H9 (cell line): ENCODE measurements at regions not wholly inside any gene's neighbourhood (a gene's known extent, or its start where the extent isn't known, plus 50 kb on each side); places are given as distances from the start of the nearest gene placed in this dataset.

ENCODE experiments used
- DNase-seq: peaks from one replicate; pipeline ENCODE4 v3.0.0-alpha.2; 2017
- H2AFZ ChIP-seq: one replicate; pipeline ENCODE4 v1.6.1; 2013; ENCODE audit warnings: mild to moderate bottlenecking, low read length, control low read depth, moderate library complexity
- H2AK5ac ChIP-seq: 2 replicates; pipeline ENCODE4 v1.6.1; 2013; ENCODE audit warnings: low read length, control low read depth, mixed read lengths; ENCODE audit not compliant: insufficient read length
- H2BK120ac ChIP-seq: one replicate; pipeline ENCODE4 v1.6.1; 2013; ENCODE audit warnings: low read depth, mild to moderate bottlenecking, low read length, control low read depth, inconsistent platforms; ENCODE audit not compliant: poor library complexity, severe bottlenecking
- H2BK12ac ChIP-seq: 2 replicates; pipeline ENCODE4 v1.6.1; 2013; ENCODE audit warnings: low read length, control low read depth, mixed read lengths, low read depth; ENCODE audit not compliant: insufficient read length
- H2BK15ac ChIP-seq: 2 replicates; pipeline ENCODE4 v1.6.1; 2013; ENCODE audit warnings: low read depth, low read length, control low read depth
- H2BK20ac ChIP-seq: one replicate; pipeline ENCODE4 v1.6.1; 2013; ENCODE audit warnings: low read depth, mild to moderate bottlenecking, low read length, control low read depth, inconsistent platforms; ENCODE audit not compliant: poor library complexity, severe bottlenecking
- H2BK5ac ChIP-seq: 2 replicates; pipeline ENCODE4 v1.6.1; 2013; ENCODE audit warnings: low read length, control low read depth, mixed read lengths; ENCODE audit not compliant: insufficient read length
- H3K14ac ChIP-seq: 2 replicates; pipeline ENCODE4 v1.6.1; 2013; ENCODE audit warnings: low read length, control low read depth; ENCODE audit not compliant: insufficient read depth
- H3K18ac ChIP-seq: 2 replicates; pipeline ENCODE4 v1.6.1; 2013; ENCODE audit warnings: low read depth, mild to moderate bottlenecking, mixed read lengths, low read length, control low read depth; ENCODE audit not compliant: insufficient read length
- H3K23ac ChIP-seq: 2 replicates; pipeline ENCODE4 v1.6.1; 2013; ENCODE audit warnings: low read length, control low read depth, mixed read lengths, low read depth; ENCODE audit not compliant: insufficient read length
- H3K23me2 ChIP-seq: 2 replicates; pipeline ENCODE4 v1.6.1; 2013; ENCODE audit warnings: low read depth, mild to moderate bottlenecking, mixed read lengths, low read length, control low read depth; ENCODE audit not compliant: insufficient read length, poor library complexity, severe bottlenecking
- H3K27ac ChIP-seq: 2 replicates; pipeline ENCODE4 v1.5.1; 2013; ENCODE audit warnings: low read length, control low read depth, mixed read lengths, low read depth; ENCODE audit not compliant: insufficient read length
- H3K27me3 ChIP-seq: 2 replicates; pipeline ENCODE4 v1.6.1; 2013; ENCODE audit warnings: low read length, control low read depth, inconsistent platforms; ENCODE audit not compliant: insufficient read depth
- H3K4ac ChIP-seq: 2 replicates; pipeline ENCODE4 v1.6.1; 2013; ENCODE audit warnings: low read depth, mild to moderate bottlenecking, control low read depth, inconsistent platforms, low read length, moderate library complexity
- H3K4me1 ChIP-seq: 2 replicates; pipeline ENCODE4 v1.6.1; 2013; ENCODE audit warnings: low read length, control low read depth, inconsistent platforms; ENCODE audit not compliant: insufficient read depth
- H3K4me2 ChIP-seq: 2 replicates; pipeline ENCODE4 v1.6.1; 2013; ENCODE audit warnings: low read length, control low read depth, mixed read lengths; ENCODE audit not compliant: insufficient read length, insufficient read depth
- H3K56ac ChIP-seq: 2 replicates; pipeline ENCODE4 v1.6.1; 2013; ENCODE audit warnings: low read depth, mild to moderate bottlenecking, mixed read lengths, low read length, control low read depth; ENCODE audit not compliant: insufficient read length
- H3K79me1 ChIP-seq: 2 replicates; pipeline ENCODE4 v1.6.1; 2013; ENCODE audit warnings: low read depth, mild to moderate bottlenecking, moderate library complexity, low read length, control low read depth, inconsistent platforms; ENCODE audit not compliant: insufficient read depth, poor library complexity, severe bottlenecking
- H3K79me2 ChIP-seq: 2 replicates; pipeline ENCODE4 v1.6.1; 2013; ENCODE audit warnings: low read length, control low read depth, inconsistent platforms; ENCODE audit not compliant: insufficient read depth
- H3K9ac ChIP-seq: 2 replicates; pipeline ENCODE4 v1.6.1; 2013; ENCODE audit warnings: low read length, control low read depth, mixed read lengths; ENCODE audit not compliant: insufficient read length; ENCODE audit errors: extremely low read depth
- H3K9me3 ChIP-seq: one replicate; pipeline ENCODE4 v1.6.1; 2013; ENCODE audit warnings: low read depth, low read length, inconsistent platforms; ENCODE audit not compliant: control insufficient read depth
- H3T11ph ChIP-seq: one replicate; pipeline ENCODE4 v1.6.1; 2013; ENCODE audit warnings: mild to moderate bottlenecking, low read length, control low read depth, inconsistent platforms
- H4K20me1 ChIP-seq: one replicate; pipeline ENCODE4 v1.6.1; 2013; ENCODE audit not compliant: control insufficient read depth, insufficient read length, insufficient read depth
- H4K5ac ChIP-seq: 2 replicates; pipeline ENCODE4 v1.6.1; 2013; ENCODE audit warnings: low read depth, mild to moderate bottlenecking, mixed read lengths, low read length, control low read depth; ENCODE audit not compliant: insufficient read length
- H4K8ac ChIP-seq: replicated peaks from 2 replicates; pipeline ENCODE4 v1.6.1; 2013; ENCODE audit warnings: low read length, control low read depth, mixed read lengths, low read depth; ENCODE audit not compliant: insufficient read length
- H4K91ac ChIP-seq: 2 replicates; pipeline ENCODE4 v1.6.1; 2013; ENCODE audit warnings: low read depth, mild to moderate bottlenecking, moderate library complexity, mixed read lengths, low read length, control low read depth; ENCODE audit not compliant: insufficient read length
- H3K27ac Mint-ChIP-seq, 3 experiments: 2 replicates in 2 of 3; 3 replicates in 1 of 3; pipeline ENCODE4 v1.8.0; 2020 to 2021; ENCODE audit warnings: mixed read lengths in 3 of 3, mild to moderate bottlenecking in 1 of 3, moderate library complexity in 1 of 3
- H3K27me3 Mint-ChIP-seq: 2 replicates; pipeline ENCODE4 v1.8.0; 2021; ENCODE audit warnings: low read depth, mild to moderate bottlenecking, moderate library complexity, mixed read lengths
- H3K36me3 Mint-ChIP-seq, 3 experiments: 2 replicates in 2 of 3; 3 replicates in 1 of 3; pipeline ENCODE4 v1.8.0; 2020 to 2021; ENCODE audit warnings: low read depth in 3 of 3, mixed read lengths in 3 of 3; ENCODE audit not compliant: insufficient read depth in 1 of 3
- H3K4me1 Mint-ChIP-seq, 2 experiments: 2 replicates each; pipeline ENCODE4 v1.8.0; 2020; ENCODE audit warnings: mixed read lengths in 2 of 2
- H3K4me3 Mint-ChIP-seq, 2 experiments: 2 replicates in 1 of 2; 3 replicates in 1 of 2; pipeline ENCODE4 v1.8.0; 2020 to 2021; ENCODE audit warnings: mild to moderate bottlenecking in 2 of 2, mixed read lengths in 2 of 2, moderate library complexity in 1 of 2
- H3K9me3 Mint-ChIP-seq, 2 experiments: 2 replicates in 1 of 2; 3 replicates in 1 of 2; pipeline ENCODE4 v1.8.0; 2020; ENCODE audit warnings: mild to moderate bottlenecking in 2 of 2, mixed read lengths in 2 of 2, moderate library complexity in 1 of 2
- CTCF ChIP-seq: fragments of 200-600 bp; sonication (generic); conservative IDR thresholded peaks from 3 replicates; pipeline ENCODE4 v1.8.0; 2021; ENCODE audit warnings: antibody characterized with exemption, mild to moderate bottlenecking
- WGBS: extraction: QIAGEN DNeasy Blood & Tissue Kit; methylation state at CpG from one replicate; pipeline ENCODE4 v1.1.7; 2013; ENCODE audit warnings: missing lambda C conversion rate, low lambda C conversion rate, mixed read lengths; ENCODE audit not compliant: insufficient read length; ENCODE audit errors: extremely low coverage; 5-methylcytosine and 5-hydroxymethylcytosine counted together

GRCh38 chr2:166775176-166775575, 113.1 kb upstream of the XIRP2 start:
- no peaks in the 10 kb centered on the region for H3K27me3 Mint-ChIP-seq
- Histone ChIP-seq H2AFZ (no peak overlapping the region), H3K9me3 (no peaks in the 10 kb centered on the region), H2BK15ac (no peak overlapping the region), H4K8ac (no peak overlapping the region), H2BK120ac (no peak overlapping the region), H3K79me2 (no peaks in the 10 kb centered on the region), H3K56ac (no peak overlapping the region), H4K20me1 (no peaks in the 10 kb centered on the region), H3T11ph (no peak overlapping the region), H3K14ac (no peak overlapping the region), H4K5ac (no peak overlapping the region), H2BK20ac (no peak overlapping the region), H3K4ac (no peak overlapping the region), H3K4me2 (no peak overlapping the region), H3K23ac (no peak overlapping the region), H2AK5ac (no peak overlapping the region), H3K18ac (no peak overlapping the region), H4K91ac (no peak overlapping the region), H2BK5ac (no peak overlapping the region), H3K79me1 (no peaks in the 10 kb centered on the region), H3K4me1 (peaks cover 6% of the 10 kb centered on the region), H3K27ac (no peak overlapping the region), H2BK12ac (no peak overlapping the region), H3K23me2 (no peaks in the 10 kb centered on the region), H3K27me3 (no peaks in the 10 kb centered on the region), H3K9ac (no peak overlapping the region)
- no CpG with 5 or more reads among the region's 1 CpG for WGBS
- peaks cover under 1 to 1% of the 10 kb centered on the region in 2 experiments; a peak in 1 of 5 replicates for H3K9me3 Mint-ChIP-seq
- H3K4me3 Mint-ChIP-seq: no peak overlapping the region
- peaks cover 44 to 52% of the 10 kb centered on the region in 2 experiments for H3K4me1 Mint-ChIP-seq
- TF ChIP-seq CTCF: no peak
- no peak for DNase-seq
- H3K36me3 Mint-ChIP-seq: 0 out of 7 replicates have a peak, but pooled peaks cover 0 to 1% (median 0%) of the 10 kb centered on the region in 3 experiments
- H3K27ac Mint-ChIP-seq: no peak overlapping the region
